GM19468 (cell line): ENCODE measurements at regions not wholly inside any gene's neighbourhood (a gene's known extent, or its start where the extent isn't known, plus 50 kb on each side); places are given as distances from the start of the nearest gene placed in this dataset.
A peak's percentile ranks its signal among the peaks of the same experiment; 100 is the strongest.
"Not testable (repeated sequence)": the region's sequence is repeated elsewhere in the genome, so short reads cannot be mapped to it uniquely, and the experiment has no call there.

Experiments
- ATAC-seq: cut with Tn5 transposase; IDR thresholded peaks from one replicate; pipeline ENCODE4 v1.9.1; 2021; ENCODE audit warnings: mild to moderate bottlenecking, moderate library complexity, moderate number of reproducible peaks; ENCODE audit not compliant: unreplicated experiment; ENCODE audit errors: extremely low read depth

DNA sequence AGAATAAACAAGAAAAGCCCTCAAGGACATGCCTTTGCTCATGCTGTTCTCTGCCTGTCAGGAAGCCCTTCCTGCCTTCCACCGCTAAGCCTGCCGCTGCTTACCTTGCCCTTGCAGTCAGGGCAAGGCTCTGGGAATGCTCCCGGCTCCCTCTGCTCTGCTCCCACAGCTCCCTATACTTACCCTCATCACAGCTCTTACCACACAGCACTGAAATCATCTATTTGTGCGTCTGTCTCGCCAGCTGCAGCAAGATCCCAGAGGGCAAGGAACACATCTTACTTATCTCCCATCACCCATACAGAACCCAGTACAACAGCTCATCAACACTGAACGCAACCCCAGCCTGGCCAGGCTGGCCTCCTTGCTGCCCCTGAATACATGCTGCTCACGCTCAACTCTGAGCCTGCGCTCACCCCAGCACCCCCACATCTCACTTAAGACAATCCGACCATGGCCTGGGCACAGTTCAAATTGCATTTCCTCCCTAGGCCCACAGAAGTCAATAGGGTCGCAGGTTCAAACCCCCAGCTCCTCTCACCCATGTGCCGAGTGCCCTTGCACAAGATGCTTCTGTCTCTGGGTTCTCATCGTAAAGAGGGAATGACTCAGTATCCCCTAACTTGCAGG lies 161.8 kb downstream of the IGLL1 start:
- no peak for ATAC-seq

DNA sequence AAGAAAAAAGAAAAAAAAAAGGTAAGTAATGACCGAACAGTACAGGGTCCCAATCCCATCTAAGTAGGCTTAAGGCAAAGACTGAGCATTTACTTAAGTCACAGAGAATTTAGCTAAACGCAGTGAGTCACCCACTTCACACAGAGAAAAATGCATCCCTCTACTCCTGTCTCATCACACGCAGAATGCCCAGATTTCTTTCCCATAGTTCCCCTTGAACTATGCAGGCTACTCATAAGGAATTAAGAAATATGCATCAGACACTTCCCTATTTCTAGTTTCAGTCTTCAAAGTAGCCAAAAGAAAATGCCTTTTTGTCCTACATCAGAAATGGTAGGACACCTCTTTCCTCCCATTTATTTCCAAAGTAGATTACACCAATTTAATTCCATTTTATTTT lies 162.8 kb downstream of the IGLL1 start:
- ATAC-seq: not testable (repeated sequence)

DNA sequence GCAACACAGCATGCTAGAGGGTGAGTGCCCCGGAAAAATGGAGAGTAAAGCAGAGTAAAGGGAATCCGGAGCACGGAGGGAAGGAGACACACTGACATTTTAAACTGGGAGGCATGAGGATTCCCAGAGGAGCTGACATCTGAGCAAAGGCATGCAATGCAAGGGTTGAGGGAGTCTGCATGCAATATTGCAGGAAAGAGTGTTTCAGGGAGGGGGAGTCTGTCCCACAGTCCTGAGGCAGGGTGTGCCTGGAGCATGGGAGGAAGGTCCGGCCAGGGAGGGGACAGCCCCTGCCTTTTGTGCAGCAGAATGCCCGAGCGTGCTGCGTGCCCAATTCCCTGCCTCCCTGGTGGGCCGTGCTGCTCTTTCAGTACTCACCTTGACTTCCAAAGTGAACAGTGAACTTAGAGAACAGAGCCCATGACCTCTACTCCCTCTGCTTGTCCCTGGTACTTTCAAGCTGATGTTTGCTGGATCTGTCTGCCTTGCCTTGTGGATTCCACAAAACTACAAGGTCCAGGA lies 163.9 kb downstream of the IGLL1 start:
- not testable (repeated sequence) for ATAC-seq

DNA sequence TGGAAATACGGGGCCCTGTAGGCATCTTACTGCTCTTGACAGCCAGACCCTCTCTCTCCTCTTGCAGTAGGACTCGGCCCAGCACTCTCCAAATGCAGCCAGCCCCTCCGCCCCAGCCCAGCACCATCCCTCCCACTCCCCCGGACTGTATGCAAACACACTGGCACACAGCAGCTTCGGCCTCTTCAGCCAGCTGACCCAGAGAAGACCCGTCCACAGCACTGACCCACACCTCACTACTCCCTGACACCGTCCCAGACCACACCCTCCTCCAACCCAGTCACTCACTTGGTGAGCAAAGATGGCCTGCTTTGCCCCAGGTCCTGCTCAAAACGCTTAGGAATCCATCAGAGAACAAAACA lies 164.6 kb downstream of the IGLL1 start:
- ATAC-seq: no peak

DNA sequence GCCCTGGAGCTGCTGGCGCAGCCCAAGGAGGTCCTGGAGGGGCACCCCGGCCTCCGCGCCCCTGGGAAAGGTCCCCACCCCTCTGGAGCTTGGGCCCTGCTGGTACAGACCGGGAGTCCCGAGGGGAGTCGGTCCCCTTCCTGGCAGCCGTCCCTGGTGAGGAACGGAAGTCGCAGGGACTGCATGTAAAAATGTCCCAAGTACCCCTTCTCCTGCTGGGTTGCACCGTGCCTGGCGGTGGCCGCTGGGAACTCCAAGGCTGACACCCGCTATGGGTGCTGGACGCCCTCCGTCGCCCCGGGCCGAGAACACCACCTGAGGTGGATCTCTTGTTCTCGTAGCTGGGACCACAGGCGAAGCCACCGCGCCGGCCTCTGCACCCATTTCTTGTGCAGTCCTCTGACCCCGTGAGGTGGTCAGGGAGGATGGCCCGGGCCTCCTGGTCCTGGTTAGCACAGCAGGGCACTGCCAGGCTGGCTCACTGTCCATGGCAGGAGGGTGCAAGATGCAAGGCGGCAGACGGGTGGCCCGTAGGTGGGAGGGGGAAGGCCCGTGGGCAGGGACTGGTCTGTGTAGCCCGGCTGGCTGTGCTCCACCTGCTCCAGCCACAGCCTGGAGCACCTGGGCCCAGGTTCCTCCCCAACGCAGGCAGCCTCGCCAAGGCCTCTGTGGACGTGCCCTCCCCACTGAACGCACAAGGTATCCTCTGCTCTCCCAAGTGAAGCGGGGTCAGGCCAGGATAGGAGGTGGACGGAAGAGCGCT lies 165.2 kb downstream of the IGLL1 start:
- ATAC-seq: no peak

DNA sequence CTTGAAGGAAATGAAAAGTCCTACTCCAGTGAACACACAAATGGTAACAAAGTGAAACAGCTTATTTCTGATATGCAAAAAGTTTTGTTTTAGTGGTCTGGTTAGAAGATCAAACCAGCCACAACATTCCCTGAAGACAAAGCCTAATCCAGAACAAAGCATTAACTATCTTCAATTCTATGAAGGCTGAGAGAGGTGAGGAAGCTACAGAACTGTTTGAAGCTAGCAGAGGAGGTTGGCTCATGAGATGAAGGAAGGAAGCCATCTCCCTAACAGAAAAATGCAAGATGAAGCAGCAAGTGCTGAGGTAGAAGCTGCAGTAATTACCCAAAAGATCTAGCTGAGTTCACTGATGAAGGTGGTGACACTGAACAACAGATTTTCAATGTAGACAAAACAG lies 168.4 kb downstream of the IGLL1 start:
- no peak for ATAC-seq

DNA sequence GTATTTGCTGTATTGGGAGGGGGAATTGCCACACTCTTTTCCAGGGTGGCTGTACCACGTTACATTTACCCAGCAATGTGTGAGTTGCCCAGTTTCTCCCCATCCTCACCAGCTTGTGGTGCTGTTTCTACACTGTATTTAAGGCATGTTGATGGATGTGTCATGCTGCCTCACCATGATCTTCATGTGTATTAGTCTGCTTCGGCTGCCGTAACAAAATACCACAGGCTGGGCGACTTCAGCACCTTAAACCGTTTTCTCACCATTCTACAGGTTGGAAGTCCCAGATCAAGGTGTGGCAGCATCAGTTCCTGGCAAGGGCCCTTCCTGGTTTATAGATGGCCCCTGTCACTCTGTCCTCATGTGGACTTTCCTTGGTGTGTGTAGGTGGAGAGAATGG lies 169.7 kb downstream of the IGLL1 start:
- ATAC-seq: no peak

DNA sequence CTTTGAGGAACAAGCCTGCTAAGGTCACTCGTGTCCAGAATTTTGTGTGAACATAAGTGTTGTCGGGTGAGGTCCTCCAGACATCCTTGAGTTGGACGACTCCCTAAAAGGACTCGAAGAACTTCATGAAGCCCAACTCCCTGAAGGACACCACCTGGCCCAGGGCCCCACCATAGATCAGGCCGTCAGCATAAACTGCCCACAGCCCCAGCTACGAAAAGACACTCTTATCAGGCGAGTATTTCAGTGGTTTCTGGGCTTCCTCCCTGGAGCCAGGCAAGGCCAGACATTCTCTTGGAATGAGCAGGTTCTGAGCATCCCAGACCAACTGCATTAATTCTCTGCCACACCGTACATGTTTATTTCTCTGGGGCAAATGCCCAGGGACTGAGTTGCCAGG lies 170.1 kb downstream of the IGLL1 start:
- ATAC-seq: no peak

DNA sequence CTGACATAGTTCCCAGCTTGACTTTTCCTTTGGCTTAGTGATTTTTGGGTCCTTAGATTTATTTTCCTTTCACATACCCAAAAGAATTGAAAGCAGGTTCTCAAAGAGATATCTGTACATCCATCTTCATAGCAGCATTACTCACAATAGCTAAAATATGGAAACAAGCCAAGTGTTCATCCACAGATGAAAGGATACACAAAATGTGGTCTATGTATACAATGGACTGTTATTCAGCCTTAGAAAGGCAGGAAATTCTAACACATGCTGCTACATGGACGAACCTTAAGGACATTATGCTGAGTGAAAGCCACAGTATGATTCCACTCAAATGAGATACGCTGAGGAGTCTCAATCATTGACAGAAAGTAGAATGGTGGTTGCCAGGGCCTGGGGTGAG lies 171.8 kb downstream of the IGLL1 start:
- no peak for ATAC-seq

DNA sequence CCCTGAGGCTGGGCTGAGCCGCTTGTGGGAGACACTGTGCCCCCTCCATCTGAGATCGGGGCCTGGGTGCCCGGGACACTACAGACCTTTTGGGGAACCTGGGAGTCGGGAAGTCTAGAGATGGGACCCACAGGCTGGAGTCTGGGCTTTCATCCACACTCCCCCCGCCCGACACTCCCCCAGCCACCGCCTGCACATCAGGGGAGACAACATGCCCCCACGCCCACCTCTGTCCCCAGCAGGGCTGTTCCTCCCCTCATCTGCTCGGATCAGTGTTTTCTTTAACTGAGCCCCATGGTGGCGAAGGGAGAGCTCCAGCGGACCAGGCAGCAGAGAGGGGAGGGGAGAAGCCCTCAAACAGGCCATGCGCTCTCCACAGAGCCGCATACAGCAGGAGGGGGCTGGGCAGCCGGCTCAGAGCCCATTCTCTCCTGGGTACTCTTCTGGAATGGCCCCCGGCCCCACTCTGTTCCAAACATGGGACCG lies 174.7 kb downstream of the IGLL1 start:
- no peak for ATAC-seq

GRCh38 chr22:23404689-23405365 lies 175.3 kb downstream of the IGLL1 start:
- ATAC-seq: no peak

- ATAC-seq: no peak
Observed at GRCh38 chr22:23403720-23404688, 176.1 kb downstream of the IGLL1 start.

GRCh38 chr22:23403152-23403719 lies 176.9 kb downstream of the IGLL1 start:
- no peak for ATAC-seq

DNA sequence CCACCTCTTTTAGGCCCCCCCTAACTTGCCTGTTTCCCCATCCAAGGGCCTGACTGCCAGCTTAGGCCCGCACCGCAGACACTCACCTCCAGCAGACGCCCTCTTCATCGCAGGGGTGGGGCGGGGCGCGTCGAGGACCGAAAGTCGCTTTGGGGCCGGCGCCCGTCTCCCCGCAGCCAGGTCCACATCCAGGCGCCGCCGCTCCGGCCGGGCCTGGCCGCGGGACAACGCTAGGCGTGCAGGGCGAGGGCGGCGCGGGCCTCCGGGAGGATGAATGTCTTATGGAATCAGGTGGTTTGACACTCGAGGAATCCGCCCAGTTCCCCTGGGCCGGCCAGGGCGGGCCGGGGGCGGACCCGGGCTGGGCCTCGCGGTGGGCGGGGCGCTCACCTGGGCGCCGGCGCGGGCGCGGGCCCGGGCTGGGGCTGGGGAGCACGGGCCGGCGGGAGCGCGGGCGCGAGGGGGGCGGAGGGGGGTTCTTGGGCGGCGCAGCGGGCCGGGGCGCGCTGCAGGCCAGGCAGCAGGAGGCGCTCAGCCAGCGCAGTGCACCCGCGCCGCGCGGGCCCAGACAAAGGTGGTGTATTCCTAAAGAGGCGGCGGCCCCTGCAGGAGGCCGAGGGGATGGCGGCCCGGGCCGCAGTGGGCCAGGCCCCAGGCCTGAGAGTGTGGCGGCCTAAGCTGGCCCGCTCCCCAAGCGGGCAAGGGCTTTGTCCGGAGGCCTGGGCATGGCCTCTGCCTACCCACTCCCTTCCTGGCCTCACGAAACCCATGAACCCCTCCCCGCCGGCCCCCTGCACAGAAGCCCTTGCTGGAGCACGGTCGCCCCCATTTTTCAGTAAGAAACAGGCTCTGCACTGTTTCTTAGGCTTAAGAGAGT lies 177.6 kb downstream of the IGLL1 start:
- peak; percentile 70 for ATAC-seq

DNA sequence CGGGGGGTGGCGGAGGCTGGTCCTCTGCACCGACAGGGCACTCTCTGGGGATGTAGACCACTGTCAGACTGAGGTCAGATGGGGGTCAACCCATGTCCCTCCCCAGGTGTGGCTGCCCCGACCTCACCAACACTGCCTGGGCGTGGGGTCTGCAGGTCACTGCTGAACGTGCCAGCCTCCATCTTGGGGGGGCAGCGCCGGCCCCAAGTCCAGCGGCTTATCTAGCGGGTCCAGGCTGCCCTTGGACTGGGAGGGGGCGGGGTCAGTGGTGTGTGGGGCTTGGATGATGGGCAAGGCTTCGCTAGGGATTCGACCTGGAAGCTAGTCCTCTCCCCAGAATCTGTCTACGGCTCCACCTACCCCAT lies 178.2 kb downstream of the IGLL1 start:
- ATAC-seq: no peak

DNA sequence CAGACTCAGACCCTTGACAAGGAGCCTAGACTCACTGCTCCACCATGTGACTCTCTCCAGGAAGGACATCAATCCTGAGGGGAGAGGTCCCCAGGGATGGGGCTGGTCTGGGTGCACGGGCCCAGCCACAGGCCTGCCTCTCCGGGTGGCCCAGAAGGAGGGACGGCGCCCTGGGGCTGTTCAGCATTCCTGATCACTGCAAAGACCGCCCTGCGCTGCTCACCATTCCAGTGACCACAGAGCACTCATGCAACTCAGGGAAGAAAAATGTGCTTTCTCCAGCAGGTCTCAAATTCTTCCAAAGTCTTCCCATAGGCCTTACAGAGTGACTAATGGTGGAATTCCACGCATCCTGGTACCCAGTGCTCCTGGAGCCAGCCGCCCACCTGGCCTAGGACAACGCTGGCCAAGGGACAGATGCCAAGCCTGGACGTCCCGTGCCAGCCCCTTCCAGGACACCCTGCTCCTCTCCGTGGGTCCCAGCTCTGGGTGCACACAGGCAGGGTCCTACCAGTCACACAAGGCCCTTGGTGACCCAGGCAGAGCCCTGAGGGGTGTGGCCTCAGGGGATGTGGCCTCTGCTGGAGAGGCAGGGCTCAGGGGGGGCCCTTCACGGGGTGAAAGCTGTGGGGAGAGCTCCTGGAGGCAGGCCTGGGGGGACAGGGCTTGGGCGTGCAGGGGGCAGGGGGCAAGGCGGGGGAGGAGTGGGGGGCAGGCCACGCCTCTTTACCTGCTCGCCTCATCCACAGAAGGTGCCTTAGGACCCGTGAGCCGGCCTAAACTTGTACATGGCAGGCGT lies 178.8 kb downstream of the IGLL1 start:
- no peak for ATAC-seq

GRCh38 chr22:23400286-23400981 lies 179.7 kb downstream of the IGLL1 start:
- ATAC-seq: no peak
